T-helper 2 cell (primary cell): ENCODE measurements at regions not wholly inside any gene's neighbourhood (a gene's known extent, or its start where the extent isn't known, plus 50 kb on each side); places are given as distances from the start of the nearest gene placed in this dataset.
A peak's percentile ranks its signal among the peaks of the same experiment; 100 is the strongest.

Source experiments
- DNase-seq, 5 experiments: peaks; one replicate each; pipeline versions ENCODE4 v3.0.0 to v3.0.0-alpha.2; 2012 to 2022

DNA sequence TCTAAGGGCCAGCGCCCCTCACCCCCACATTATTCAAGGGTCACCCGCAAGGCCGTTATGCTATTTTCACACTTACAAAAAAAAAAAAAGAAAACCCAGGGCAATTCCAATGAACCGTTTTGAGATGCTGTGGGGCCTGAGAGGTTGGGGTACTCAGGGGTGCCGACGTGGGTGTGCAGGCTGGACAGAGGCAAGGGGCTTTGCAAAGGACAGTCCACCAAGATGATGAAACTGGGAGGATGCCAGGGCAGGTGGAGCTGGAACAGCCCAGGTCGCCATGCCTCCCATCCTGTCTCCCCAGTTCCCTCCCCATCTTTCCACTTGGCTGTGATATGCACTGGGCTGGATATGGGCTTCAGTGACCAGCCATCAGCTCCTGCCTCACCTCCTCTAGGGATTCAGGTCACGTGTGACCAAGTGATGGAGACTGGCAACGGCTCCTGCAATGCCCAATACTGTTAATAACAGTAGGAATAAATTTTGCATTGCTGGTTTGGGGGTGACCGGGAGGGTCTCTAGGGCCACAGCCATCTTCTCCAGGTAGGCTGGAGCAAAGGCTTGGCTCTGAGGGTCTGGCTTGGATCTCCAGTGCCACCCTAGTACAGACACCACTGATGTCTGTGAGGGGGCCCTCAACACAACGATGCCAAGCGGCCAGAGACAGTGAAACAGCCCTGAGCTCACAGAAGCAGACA, 151.3 kb upstream of the TNRC6C start:
- no peak for DNase-seq

DNA sequence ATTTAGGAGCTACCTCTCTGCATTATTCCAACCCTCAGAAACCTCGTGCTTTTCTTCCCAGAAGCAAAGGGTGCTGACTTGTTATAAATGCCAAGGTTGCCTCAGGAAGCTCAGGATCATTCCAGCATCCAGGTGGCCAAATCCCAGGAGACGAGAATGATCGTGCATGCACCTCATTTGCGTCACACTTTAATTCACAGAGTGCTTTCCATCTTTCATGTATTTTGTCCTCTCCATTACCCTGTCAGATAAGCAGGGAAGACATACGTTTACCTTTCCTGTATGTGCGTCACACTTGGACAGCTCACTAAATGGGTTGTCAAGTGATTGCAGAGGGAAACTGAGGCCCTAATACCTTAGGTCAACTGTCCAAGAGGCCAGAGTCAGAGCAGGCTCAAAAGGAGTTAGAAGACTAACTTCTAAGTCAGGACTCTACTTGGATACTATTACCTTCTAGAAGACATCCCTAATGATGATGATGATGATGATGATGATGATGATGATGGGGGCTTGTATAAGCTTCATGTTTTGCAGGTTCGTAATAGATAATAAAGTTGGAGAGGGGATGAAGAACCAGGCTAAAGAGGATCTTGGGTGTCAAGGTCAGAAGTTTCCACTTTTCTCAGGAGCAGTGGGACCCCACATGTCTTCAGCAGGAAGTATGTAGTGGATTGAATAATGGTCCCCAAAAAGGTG, 150.6 kb upstream of the TNRC6C start:
- no peak for DNase-seq

DNA sequence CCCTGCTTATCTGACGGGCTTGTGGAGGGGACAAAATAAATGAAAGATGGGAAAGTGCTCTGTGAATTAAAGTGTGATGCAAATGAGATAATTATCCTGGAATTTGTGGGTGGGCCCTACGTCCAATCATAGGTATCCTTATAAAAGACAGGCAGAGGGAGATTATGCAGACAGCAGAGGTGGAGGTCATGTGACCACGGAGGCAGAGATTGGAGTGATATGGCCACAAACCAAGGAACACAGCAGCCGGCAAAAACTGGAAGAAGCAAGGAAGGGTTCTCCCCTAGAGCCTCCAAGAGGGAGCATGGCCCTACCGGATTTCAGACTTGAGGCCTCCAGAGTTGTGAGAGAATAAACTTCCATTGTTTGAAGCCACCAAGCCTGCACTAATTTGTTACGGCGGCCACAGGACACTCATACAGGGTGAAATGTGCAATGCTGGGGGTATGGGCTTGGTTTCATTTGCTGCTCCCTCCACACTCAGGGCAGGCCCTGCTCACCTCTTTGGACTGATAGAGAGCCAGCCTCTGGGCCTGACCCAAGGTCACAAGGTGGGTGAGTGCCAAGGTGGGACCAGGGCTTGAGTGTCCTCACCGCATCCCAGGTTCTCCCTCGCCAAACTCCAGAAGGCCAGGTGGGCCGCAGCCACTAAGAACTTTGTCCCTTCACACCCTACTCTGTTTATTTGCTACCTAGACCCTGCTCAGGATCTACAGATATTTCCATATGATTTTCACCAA, 149.6 kb upstream of the TNRC6C start:
- no peak for DNase-seq

DNA sequence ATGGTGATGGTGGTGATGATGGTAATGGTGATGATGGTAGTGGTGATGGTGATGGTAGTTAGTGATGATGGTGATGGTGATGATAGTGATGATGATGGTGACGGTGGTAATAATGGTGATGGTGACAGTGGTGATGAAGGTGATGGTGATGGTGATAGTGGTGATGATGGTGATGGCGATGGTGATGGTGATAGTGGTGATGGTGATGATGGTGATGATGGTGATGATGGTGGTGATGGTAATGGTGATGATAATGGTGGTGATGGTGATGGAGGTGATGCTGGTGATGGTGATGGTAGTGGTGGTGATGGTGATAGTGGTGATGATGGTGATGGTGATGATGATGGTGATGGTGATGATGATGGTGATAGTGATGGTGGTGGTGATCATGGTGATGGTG, 148.7 kb upstream of the TNRC6C start:
- no peak for DNase-seq

DNA sequence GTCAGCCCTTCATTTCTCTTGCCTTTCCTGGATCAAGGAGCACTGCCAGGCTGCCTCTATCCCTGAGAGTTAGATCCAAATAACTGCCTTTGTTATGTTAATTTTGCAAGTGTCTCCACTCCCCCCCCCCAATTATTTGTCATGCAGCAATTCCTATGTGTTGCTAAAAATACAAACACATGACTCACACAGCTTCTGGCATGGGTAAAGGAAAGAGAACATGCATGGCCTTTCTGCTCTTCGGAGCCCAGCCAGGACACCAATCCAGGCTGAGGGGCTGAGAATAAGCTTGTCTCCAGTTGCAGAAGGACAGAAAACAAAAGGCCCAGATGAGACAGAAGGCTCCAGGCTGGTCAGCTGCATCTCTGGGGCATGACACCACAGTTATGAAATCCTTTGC, 148.0 kb upstream of the TNRC6C start:
- no peak for DNase-seq

DNA sequence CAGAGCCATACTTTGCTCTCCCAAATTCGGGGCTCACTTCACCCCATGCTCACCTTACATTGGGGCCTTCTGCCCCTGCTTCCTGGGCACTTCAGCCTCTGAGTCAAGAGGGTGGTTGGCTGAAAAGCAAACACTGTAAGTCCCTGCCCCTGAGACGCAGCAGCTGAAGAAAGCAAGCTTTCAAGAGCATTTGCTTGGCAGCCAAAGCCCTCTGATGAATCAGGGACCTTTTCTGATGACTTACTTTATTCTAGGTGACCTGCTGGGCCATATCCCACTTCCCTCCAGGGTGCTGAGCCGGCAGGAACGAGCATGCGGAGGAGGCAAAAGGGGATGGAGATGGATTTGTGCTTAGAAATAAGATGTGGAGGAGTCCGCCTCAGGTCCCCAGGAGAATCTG, 147.0 kb upstream of the TNRC6C start:
- no peak for DNase-seq

DNA sequence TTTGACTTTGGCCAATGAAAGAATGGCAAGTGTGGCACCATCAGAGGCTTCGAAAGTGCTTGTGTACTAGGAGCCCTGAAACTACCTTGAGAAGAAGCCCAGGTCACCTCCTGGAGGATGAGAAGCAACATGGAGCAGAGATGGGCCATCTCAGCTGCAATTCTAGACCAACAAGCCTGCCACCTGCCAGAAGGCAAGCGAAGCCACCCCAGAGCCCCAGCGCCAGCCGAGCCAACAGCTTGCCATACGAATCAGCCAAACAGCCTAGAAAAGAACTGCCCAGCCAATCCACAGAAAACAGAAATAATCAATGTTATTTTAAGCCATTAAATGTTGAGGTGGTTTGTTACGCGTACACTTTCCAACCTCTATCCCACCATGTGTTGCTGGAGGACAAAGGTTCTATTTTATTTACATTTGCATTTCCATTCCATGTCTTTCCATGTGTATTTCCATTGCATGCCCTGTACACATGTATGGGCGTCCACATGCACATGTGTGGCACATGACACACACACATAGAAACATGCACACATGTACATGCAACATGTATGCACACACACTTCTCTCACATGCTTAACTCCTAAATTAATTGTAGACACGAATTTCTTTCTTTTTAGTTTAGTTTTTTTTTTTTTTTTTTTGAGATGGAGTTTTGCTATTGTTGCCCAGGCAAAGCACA, 144.3 kb upstream of the TNRC6C start:
- no peak for DNase-seq

DNA sequence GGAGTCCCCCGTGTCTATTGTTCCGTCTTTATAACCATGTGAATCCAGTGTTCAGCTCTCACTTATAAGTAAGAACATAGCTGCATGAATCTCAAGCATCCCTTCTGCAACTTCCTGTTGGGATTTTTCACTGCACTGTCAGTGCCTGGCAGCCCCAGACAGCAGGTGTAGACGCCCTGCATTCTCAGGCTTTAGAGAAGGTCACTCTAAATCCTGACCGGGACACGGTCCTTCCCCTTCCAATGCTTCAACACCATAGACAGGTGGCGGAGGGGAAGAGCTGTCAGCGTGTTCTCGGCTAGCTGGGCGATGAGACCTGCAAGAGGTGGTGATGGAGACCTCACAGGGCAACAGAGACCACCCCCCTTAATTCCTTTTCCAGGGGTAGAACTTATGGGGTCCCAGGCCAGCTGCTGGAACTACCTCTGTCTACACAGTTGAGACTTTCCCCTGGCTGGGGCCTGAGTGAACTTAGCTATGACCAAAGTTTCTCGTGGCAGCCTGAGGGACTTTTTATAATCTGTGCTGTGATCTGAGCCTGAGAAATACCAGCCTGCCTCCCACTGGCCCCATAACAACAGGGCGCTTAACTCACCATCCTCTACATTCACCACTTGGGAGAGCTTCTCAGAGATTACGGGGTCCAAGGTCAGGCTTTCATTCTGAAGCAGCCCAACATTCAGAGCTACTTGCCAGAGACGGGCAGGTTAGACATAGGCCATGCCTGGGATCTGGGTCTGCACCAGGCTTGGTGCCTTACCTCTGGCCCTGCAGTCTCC, 143.2 kb upstream of the TNRC6C start:
- DNase-seq: no peak

DNA sequence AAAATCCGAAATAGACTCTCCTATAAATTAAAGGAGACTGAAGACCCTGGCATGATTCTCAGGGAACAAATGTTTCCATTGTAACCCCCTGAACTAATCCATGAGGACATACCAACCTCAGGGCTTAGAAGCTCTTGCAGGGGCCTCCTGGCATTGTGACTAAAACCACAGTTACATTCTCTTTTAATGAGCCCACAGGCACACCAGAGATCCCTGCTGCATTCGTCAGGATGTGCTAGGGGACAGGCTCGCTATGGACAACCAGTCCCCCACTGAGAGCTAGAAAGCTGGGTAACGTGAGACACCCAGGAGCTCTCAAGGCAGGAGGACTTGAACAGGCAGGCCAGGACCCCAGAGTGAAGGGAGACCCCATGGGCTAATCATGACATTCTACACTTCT, 140.6 kb upstream of the TNRC6C start:
- DNase-seq: no peak

DNA sequence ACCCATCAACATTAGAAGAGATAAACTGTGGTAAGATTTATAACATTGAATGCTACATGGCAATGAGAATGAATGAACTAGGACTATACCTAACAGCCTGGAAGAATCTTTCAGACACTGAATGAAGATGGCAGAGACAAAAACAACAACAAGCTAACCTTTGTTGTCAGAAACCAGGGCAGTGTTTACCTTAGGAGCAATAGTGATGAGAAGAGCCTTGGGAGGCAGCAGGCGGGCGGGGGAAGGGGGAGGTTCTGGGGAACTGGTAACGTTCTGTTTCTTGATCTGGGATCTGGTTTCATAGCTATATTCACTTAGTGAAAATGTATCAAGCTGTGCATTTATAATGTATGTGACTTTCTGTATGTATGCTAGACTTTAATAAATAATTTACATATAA, 139.0 kb upstream of the TNRC6C start:
- DNase-seq: no peak

DNA sequence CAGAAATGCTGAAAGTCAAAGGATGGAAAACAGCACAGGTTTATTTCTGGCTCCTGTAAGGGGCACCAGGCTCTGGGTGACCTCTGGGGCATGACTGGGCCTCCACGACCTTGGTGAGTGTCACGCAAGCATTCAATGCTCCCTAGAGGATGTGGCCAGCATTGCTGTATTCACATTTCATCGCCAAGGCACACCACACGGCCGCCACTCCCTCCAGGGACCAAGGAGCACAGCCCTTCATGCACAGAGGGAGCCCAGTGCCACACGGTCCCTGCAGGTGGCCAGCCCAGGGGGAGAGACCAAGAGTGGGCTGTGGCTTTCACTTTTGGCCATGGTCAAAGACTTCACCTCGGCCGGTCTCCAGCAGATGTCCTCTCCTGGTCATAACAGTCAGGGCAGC, 137.4 kb upstream of the TNRC6C start:
- DNase-seq: peak in 1 of 5 experiments; percentile 45

DNA sequence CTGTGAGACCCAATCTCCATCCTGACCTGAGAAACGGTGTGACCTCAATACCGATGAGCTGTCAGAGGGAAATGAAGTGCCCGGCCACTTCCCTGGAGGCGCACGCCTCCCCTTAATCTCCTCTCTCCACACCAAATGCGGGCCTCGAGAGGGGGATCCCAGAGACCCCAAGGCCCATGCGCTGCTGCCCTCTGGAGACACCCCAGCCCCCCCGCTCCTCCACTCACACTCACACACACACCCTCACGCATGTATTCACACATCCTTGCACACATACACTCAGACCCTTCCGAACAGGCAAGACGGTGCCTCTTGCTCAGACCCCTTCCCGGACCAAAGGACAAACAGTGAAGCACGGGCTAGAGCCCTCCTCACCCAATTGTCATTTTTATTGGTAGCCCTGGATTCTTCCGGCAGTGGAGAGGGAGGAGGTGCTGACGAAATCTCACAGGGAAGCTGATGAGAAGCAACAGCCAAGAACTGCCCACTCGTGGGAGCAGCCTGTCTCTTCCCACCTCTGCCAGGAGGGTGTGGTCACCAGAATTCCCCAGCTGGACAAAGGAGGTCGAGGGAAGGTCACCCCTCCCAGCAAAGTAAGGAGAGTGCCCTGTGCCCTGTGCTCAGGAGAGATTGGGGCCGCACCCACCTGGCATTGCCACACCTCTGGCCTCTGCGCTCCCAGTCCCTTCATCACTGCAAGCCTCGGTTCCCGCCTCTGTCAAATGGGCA, 136.0 kb upstream of the TNRC6C start:
- no peak for DNase-seq

DNA sequence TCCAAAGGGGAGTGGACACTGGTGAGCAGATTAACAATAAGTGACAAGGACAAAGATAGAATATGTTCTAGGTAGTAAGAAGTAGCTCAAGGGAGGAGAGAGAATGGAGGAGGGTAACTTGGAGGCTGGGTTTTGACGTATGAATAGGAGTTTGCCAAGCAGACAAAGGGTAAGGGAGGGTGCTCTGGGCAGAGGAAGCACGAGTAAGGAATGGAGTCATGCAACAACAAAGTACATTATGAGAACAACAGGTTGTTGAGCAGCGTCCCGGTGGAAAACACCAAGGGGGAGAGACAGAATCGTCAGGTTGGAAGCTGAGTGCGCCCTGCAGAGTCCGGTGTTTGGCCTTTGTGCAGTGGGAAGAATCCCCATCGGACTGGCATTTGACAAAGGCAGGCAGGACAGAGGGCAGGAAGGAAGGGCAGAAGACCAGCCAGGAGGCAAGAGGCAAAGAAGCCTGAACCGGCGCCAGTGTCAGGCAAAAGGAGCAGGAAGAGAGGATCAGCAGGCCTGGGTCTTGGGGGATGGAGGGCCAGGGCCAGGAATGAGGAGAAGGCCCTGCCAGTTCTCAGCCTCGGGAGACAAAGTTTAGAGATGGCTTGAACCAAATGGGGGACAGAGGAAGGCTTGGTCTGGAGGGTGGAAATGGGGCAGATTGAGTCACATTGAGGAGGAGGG, 134.3 kb upstream of the TNRC6C start:
- DNase-seq: no peak

DNA sequence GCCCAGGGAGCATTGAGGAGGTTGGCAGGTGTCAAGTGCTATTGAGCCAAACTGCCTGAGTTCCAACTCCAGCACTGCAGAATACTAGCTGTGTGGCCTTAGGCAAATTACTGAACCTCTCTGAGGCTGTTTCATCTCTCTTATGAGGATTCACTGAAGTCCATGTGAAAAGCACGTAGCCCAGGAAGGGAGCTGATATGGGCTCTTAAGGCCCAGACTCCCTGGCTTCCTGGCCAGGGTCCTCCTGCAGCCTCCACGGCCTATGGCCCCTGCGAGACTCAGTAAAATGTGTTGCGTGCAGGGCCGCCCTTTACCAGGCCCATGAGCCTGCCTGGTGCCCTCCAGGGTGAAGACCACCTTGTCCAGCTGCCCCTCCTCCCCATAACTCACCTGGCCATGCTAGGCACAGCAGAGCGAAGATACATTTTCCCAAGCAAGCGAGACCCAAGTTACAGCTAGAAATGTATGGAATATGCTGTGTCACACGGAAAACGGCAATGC, 133.7 kb upstream of the TNRC6C start:
- no peak for DNase-seq

DNA sequence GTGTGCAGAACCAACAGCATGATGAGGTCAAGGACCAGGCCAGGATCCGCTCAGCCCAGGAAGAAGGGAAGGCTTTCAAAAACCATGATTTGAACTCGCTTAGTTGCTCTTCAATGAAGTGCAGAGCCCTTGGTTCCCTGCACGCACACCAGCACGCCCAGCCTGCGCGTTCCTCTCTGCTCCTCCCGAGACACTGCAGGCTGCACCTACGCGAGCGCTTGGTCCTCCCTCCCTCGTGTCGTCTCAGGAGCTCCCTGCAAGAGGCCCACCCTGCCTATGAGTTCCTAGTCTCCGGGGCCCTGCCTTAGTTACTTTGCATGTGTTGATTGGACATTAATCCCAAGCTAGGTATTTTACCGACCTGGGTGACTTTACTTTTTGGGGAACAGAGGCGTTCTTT, 132.9 kb upstream of the TNRC6C start:
- no peak for DNase-seq

DNA sequence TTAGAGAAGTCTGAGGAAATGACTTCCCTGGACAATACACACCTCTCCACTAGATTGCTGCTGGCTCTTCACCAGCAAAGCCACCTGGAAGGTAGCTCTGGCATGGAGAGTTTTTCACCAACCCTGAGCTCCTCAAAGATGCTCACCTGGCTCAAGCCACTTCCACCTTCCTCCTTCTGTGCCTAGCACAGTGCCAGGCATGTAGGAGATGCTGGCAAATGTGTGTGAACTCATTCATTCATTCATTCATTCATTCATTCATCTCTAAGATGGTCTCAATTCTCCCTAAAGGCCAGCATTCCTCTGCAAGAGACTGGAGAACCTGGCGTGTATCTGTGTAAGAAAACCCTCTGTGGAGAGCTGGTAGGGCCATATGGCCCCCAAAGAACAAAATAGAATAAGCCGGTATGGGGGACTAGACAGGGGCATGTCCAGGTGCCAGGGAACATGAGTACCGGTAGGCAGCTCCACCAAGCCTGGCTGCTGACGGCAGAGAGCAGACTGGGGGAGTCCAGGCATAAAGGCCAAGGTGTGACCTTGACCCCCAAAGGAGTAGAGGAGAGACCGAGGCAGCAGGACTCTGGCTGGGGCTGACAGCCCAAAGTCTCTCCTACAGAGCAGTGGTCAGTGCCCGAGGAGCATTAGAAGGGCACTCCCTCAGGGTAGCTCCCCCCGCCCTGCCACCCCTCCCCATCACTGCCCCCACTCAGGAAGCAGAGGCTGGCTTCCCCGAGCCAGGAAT, 132.2 kb upstream of the TNRC6C start:
- DNase-seq: no peak

DNA sequence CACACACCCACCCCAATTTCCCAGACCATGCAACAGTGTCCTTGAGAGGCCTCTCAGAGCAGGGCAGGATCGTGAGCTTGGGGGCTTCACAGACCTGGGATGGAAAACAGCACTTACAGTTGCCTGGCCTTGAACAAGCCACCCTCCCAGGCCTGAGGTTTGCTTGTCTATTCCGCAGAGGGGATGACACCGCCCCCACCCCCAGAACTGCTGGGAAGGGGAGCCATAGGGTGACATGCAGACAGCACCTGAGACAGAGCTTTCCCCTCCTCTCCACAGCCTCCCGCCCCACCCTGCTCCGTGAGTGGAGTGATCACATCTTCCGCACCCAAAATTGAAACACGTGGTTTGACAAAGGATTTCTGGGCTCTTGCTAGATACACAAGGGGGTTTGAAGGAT, 131.5 kb upstream of the TNRC6C start:
- DNase-seq: no peak

DNA sequence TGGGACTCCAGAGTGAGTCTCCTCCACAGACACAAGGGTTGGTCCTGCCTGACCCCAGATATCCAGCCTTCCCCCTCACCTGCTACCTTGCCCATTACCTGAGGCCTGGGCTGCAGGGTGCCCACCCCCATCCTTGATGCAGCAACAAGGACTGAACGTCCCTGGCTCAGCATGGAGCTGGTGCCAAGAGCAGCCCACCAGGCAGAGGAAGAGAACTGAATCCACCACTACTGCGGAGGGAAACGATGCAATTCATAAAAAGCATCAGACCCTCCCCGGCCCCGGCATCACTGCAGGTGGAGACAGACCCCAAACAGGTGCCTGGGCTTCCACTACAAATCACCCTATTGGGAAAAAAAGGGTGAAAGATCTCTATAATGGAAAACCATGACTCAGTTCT, 131.0 kb upstream of the TNRC6C start:
- DNase-seq: no peak

DNA sequence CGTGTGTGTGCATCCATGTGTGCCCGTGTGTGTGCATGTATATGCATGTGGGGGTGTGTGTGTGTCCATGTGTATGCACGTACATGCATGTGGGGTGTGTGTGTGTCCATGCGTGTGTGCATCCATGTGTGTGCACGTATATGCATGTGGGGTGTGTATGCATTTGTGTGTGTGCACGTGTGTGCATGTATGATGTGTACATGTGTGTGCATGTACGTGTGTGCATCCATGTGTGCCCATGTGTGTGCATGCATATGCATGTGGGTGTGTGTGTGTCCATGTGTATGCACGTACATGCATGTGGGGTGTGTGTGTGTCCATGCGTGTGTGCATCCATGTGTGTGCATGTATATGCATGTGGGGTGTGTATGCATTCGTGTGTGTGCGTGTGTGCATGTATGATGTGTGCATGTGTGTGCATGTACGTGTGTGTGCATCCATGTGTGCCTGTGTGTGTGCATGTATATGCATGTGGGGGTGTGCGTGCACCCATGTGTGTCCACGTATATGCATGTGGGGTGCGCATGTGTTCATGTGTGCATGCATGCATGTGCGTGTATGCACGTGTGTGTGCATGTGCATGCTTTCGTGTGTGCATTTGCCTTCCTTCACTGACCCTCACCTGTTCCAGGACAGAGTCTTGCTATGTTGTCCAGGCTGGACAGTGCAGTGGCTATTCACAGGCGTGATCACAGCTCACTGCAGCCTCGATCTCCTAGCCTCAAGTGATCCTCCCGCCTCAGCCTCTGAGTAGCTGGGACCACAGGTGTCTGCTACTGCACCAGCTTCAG, 129.6 kb upstream of the TNRC6C start:
- DNase-seq: no peak
